DND-41 (cell line): ENCODE measurements at regions not wholly inside any gene's neighbourhood (a gene's known extent, or its start where the extent isn't known, plus 50 kb on each side); places are given as distances from the start of the nearest gene placed in this dataset.

Source experiments
- EZH2 ChIP-seq: IDR thresholded peaks from 3 replicates; pipeline ENCODE4 v1.6.1; 2012; ENCODE audit warnings: borderline replicate concordance, low read depth, mild to moderate bottlenecking, moderate library complexity, low read length, inconsistent platforms; ENCODE audit not compliant: severe bottlenecking
- TF ChIP-seq, protein P1 (sequence below): IDR thresholded peaks from 2 replicates; pipeline ENCODE4 v1.5.1; 2012; ENCODE audit warnings: borderline replicate concordance, low read length, moderate library complexity, mild to moderate bottlenecking; ENCODE audit not compliant: poor library complexity, severe bottlenecking; ENCODE audit errors: extremely low read depth

DNA sequence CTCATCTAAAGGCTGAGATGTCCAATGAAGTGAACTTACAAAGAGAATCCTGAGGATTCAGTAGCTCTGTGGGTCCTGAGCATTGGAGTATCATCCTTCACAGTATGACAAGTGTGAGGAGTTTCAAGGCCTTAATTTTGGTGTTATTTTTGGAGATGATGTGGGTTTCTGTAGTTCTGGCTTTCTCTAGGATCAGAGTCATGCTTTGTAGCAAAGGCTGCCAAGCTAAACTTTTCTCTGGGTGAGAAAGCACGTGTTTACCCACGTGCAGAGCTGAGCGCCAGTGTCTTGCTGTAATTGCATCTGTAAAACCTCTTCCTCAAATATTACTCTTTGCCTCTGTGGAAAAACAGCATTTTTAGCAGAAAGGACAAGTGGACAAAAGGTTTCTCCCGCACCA, 387.8 kb upstream of the LYPLAL1 start:
- TF ChIP-seq, protein P1, sequence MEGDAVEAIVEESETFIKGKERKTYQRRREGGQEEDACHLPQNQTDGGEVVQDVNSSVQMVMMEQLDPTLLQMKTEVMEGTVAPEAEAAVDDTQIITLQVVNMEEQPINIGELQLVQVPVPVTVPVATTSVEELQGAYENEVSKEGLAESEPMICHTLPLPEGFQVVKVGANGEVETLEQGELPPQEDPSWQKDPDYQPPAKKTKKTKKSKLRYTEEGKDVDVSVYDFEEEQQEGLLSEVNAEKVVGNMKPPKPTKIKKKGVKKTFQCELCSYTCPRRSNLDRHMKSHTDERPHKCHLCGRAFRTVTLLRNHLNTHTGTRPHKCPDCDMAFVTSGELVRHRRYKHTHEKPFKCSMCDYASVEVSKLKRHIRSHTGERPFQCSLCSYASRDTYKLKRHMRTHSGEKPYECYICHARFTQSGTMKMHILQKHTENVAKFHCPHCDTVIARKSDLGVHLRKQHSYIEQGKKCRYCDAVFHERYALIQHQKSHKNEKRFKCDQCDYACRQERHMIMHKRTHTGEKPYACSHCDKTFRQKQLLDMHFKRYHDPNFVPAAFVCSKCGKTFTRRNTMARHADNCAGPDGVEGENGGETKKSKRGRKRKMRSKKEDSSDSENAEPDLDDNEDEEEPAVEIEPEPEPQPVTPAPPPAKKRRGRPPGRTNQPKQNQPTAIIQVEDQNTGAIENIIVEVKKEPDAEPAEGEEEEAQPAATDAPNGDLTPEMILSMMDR: no peak
- no peak for TF ChIP-seq EZH2
